NCI-H2227 treated with DMSO at 0.1 percent for 48 hours (cell line): ENCODE measurements at regions not wholly inside any gene's neighbourhood (a gene's known extent, or its start where the extent isn't known, plus 50 kb on each side); places are given as distances from the start of the nearest gene placed in this dataset.

Experiments
- DNase-seq: peaks from one replicate; lab custom pipeline; 2025; lab: John Stamatoyannopoulos, UW

GRCh38 chr6:156376091-156376490, 401.1 kb upstream of the ARID1B start:
- DNase-seq = no peak

- DNase-seq = no peak
Observed at GRCh38 chr6:156359912-156360311, 417.3 kb upstream of the ARID1B start.

- DNase-seq = no peak
Observed at GRCh38 chr6:156352861-156353260, 424.3 kb upstream of the ARID1B start.

GRCh38 chr6:156351346-156351966, 425.7 kb upstream of the ARID1B start:
- DNase-seq = no peak

- no peak for DNase-seq
Observed at GRCh38 chr6:156350337-156350736, 426.8 kb upstream of the ARID1B start.

GRCh38 chr6:156348849-156349248, 428.3 kb upstream of the ARID1B start:
- no peak for DNase-seq

- no peak for DNase-seq
Observed at GRCh38 chr6:156348424-156348823, 428.8 kb upstream of the ARID1B start.

- no peak for DNase-seq
Observed at GRCh38 chr6:156347656-156348055, 429.5 kb upstream of the ARID1B start.

GRCh38 chr6:156347246-156347645, 429.9 kb upstream of the ARID1B start:
- DNase-seq = no peak

- no peak for DNase-seq
Observed at GRCh38 chr6:156345700-156346099, 431.5 kb upstream of the ARID1B start.

GRCh38 chr6:156344491-156344890, 432.7 kb upstream of the ARID1B start:
- DNase-seq = no peak

- no peak for DNase-seq
Observed at GRCh38 chr6:156337801-156338200, 439.4 kb upstream of the ARID1B start.

- DNase-seq = no peak
Observed at GRCh38 chr6:156336733-156337132, 440.4 kb upstream of the ARID1B start.

- no peak for DNase-seq
Observed at GRCh38 chr6:156336089-156336488, 441.1 kb upstream of the ARID1B start.

GRCh38 chr6:156334966-156335365, 442.2 kb upstream of the ARID1B start:
- DNase-seq = no peak

GRCh38 chr6:156319707-156320106, 457.5 kb upstream of the ARID1B start:
- DNase-seq = no peak

GRCh38 chr6:156316583-156317125, 460.5 kb upstream of the ARID1B start:
- DNase-seq = no peak

- DNase-seq = no peak
Observed at GRCh38 chr6:156315146-156315545, 462.0 kb upstream of the ARID1B start.

GRCh38 chr6:156313037-156313436, 464.1 kb upstream of the ARID1B start:
- DNase-seq = no peak

GRCh38 chr6:156311291-156311690, 465.9 kb upstream of the ARID1B start:
- no peak for DNase-seq

GRCh38 chr6:156310701-156311100, 466.5 kb upstream of the ARID1B start:
- DNase-seq = no peak

GRCh38 chr6:156309017-156309416, 468.2 kb upstream of the ARID1B start:
- no peak for DNase-seq

- no peak for DNase-seq
Observed at GRCh38 chr6:156308604-156309003, 468.6 kb upstream of the ARID1B start.

- DNase-seq = no peak
Observed at GRCh38 chr6:156306531-156306930, 470.6 kb upstream of the ARID1B start.
